NCI-H510A treated with DMSO at 0.1 percent for 48 hours (cell line): ENCODE measurements at regions not wholly inside any gene's neighbourhood (a gene's known extent, or its start where the extent isn't known, plus 50 kb on each side); places are given as distances from the start of the nearest gene placed in this dataset.
"Not testable (repeated sequence)": the region's sequence is repeated elsewhere in the genome, so short reads cannot be mapped to it uniquely, and the experiment has no call there.

Experiments used
- DNase-seq: peaks from one replicate; lab custom pipeline; 2025; lab: John Stamatoyannopoulos, UW

- no peak for DNase-seq
These were observed 106.0 kb downstream of the ENC1 start for GRCh38 chr5:74534397-74535129.

GRCh38 chr5:74530326-74531050 lies 110.0 kb downstream of the ENC1 start:
- no peak for DNase-seq

- no peak for DNase-seq
These were observed 111.4 kb downstream of the ENC1 start for GRCh38 chr5:74529101-74529500.

- no peak for DNase-seq
These were observed 114.4 kb downstream of the ENC1 start for GRCh38 chr5:74526111-74526510.

- not testable (repeated sequence) for DNase-seq
These were observed 115.8 kb downstream of the ENC1 start for GRCh38 chr5:74524767-74525166.

GRCh38 chr5:74523698-74524097 lies 116.8 kb downstream of the ENC1 start:
- not testable (repeated sequence) for DNase-seq

GRCh38 chr5:74522838-74523237 lies 117.7 kb downstream of the ENC1 start:
- DNase-seq, result not testable (repeated sequence)

- DNase-seq, result no peak
These were observed 119.1 kb downstream of the ENC1 start for GRCh38 chr5:74521401-74521800.

- no peak for DNase-seq
These were observed 120.8 kb downstream of the ENC1 start for GRCh38 chr5:74519679-74520078.

- DNase-seq, result no peak
These were observed 121.4 kb downstream of the ENC1 start for GRCh38 chr5:74519161-74519571.

- no peak for DNase-seq
These were observed 122.8 kb downstream of the ENC1 start for GRCh38 chr5:74517700-74518099.

GRCh38 chr5:74516211-74516636 lies 124.3 kb downstream of the ENC1 start:
- DNase-seq, result no peak

GRCh38 chr5:74514888-74515551 lies 125.5 kb downstream of the ENC1 start:
- no peak for DNase-seq

- DNase-seq, result not testable (repeated sequence)
These were observed 128.8 kb downstream of the ENC1 start for GRCh38 chr5:74511770-74512169.

GRCh38 chr5:74510476-74511075 lies 130.0 kb downstream of the ENC1 start:
- DNase-seq, result no peak

GRCh38 chr5:74507370-74508005 lies 133.0 kb downstream of the ENC1 start:
- DNase-seq, result no peak

- DNase-seq, result no peak
These were observed 134.4 kb downstream of the ENC1 start for GRCh38 chr5:74506119-74506518.

- DNase-seq, result no peak
These were observed 136.1 kb downstream of the ENC1 start for GRCh38 chr5:74504463-74504862.

GRCh38 chr5:74502479-74502950 lies 138.0 kb downstream of the ENC1 start:
- peak; percentile 5 for DNase-seq

GRCh38 chr5:74501674-74502478 lies 138.7 kb downstream of the ENC1 start:
- no peak for DNase-seq
